GM19395 (cell line): ENCODE measurements at regions not wholly inside any gene's neighbourhood (a gene's known extent, or its start where the extent isn't known, plus 50 kb on each side); places are given as distances from the start of the nearest gene placed in this dataset.
"Not testable (repeated sequence)": the region's sequence is repeated elsewhere in the genome, so short reads cannot be mapped to it uniquely, and the experiment has no call there.

Source experiments
- ATAC-seq: cut with Tn5 transposase; IDR thresholded peaks from one replicate; pipeline ENCODE4 v1.9.1; 2021; ENCODE audit warnings: mild to moderate bottlenecking, moderate library complexity; ENCODE audit not compliant: unreplicated experiment

- ATAC-seq = no peak
These were observed 380.1 kb downstream of the ALG10 start for GRCh38 chr12:34402228-34402898.

- no peak for ATAC-seq
These were observed 380.8 kb downstream of the ALG10 start for GRCh38 chr12:34402899-34403705.

DNA sequence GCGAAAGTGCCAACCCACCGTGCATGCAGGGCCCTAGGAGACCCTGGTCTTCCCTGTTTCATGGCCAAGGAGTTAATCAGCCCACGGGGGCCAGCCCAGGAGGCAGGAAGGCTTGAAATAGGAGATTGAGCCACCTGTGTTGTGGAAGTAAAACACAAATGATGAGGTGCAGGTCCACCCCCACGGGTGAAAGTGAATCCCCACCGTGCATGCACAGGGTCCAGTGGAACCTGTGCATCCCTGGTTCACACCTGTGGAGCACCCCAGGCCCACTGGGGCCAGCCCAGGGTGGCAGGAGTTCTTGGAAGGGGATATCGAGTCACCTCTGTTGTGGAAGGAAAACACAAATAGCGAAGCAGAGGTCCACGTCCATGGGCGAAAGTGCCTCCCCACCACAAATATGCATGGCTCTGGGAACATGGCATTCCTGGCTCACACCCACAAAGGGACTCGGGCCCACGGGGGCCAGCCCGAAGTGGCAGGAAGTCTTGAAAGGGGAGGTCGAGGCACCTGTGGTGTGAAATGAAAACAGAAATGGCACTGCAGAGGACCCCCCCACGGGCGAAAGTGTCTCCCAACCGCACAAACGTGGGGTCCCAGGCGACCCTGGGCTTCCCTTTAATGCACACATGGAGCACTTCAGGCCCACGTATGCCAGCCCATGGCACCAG lies 381.5 kb downstream of the ALG10 start:
- no peak for ATAC-seq

DNA sequence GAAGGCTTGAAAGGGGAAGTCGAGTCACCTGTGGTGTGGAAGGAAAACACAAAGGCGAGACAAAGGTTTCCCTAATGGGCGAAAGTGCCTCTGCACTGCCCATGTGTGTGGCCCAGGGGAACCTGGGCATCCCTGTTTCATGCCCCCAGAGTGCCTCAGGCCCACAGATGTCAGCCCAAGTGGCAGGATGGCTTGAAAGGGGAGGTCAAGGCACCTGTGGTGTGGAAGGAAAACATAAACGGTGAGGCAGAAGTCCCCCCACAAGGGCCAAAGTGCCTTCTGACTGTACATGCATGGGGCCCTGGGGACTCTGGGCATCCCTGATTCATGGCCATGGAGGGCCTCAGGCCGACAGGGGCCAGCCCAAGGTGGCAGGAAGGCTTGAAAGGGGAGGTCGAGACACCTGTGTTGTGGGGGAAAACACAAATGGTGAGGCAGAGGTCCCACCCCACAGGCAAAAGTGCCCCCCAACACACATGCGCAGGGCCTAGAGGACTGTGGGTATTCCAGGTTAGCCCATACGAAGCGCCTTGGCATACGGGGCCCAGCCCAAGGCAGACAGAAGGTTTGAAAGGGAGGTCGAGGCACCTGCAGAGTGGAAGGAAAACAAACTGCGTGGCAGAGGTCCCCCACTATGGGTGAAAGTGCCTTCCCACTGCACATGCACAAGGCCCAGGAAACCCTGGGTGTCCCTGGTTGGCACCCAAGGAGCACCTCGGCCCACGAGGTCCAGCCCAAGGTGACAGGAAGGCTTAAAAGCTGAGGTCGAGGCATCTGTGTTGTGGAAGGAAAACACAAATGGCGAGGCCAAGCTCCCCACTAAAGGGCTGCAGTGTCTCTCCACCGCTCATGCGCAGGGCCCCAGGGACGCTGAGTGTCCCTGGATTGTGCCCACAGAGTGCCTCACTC lies 382.3 kb downstream of the ALG10 start:
- no peak for ATAC-seq

DNA sequence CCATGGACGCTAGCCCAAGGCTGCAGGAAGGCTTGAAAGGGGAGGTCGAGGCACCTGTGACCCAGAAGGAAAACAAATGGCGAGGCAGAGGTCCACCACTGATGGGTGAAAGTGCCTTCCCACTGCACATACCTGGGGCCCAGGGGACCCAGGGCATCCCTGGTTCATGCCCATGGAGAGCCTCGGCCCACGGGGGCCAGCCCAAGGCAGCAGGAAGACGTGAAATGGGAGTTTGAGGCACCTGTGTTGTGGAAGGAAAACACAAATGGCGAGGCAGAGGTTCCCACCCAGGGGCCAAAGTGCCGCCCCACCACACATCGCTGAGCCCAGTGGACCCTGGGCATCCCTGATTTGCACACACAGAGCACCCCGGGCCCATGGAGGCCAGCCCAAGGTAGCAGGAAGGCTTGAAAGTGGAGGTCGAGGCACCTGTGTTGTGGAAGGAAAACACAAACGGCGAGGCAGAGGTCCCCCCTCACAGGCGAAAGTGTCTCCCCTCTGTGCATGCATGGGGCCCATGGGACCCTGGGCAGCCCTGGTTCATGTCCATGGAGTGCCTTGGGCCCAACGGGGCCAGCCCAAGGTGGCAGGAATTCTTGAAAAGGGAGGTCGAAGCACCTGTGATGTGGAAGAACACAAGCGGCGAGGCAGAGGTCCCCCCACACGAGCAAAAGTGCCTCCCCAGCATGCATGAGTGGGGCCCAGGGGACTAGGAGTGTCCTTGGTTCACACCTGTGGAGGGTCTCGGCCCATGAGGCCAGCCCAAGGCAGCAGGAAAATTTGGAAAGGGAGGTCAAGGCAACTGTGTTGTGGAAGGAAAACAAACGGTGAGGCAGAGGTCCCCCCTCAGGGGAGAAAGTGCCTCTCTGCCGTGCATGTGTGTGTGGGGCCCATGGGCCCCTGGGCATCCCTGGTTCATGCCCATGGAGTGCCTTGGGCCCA lies 383.3 kb downstream of the ALG10 start:
- ATAC-seq = no peak

DNA sequence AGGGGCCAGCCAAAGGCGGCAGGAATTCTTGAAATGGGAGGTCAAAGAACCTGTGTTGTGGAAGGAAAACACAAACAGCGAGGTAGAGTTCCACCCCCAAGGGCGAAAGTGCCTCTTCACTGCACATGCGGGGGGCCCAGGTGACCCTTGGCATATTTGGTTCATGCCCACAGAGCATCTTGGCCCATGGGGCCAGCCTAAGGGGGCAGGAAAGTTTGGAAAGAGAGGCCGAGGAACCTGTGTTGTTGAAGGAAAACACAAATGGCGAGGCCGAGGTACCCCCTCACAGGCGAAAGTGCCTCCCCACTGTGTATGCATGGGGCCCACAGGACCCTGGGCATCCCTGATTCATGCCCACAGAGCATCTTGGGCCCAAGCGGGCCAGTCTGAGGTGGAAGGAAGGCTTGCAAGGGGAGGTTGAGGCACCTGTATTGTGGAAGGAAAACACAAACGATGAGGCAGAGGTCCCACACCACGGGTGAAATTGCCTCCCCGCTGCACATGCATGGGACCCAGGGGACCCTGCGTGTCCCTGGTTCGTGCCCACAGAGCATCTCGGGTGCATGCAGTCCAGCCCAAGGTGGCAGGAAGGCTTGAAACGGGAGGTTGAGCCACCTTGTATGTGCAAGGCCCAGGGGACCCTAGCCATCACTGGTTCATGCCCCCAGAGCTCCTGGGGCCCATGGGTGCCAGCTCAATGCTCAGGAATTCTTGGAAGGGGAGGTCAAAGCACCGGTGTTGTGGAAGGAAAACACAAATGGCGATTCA lies 384.1 kb downstream of the ALG10 start:
- ATAC-seq = no peak

- ATAC-seq = no peak
These were observed 384.7 kb downstream of the ALG10 start for GRCh38 chr12:34406996-34407300.

DNA sequence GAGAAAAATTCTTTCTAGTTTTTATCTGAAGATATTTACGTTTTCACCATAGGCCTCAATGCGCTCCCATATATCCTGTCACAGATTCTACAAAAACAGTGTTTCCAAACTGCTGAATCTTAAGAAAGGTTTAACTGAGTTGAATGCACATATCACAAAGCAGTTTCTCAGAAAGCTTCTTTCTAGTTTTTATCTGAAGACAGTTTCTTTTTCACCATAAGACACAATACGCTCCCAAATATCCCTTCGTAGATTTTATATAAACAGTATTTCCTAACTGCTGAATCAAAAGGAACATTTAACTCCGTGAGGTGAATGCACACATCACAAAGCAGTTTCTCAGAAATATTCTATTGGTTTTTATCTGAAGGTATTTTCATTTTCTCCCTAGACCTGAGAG lies 385.5 kb downstream of the ALG10 start:
- ATAC-seq = no peak

DNA sequence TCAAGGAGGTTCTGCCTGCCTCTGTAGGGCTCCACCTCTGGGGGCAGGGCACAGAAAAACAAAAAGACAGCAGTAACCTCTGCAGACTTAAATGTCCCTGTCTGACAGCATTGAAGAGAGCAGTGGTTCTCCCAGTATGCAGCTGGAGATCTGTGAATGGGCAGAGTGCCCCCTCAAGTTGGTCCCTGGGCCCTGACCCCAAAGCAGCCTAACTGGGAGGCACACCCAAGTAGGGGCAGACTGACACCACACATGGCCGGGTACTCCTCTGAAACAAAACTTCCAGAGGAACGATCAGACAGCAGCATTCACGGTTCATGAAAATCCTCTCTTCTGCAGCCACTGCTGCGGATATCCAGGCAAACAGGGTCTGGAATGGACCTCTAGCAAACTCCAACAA lies 409.2 kb downstream of the ALG10 start:
- ATAC-seq = not testable (repeated sequence)
